ENCODE measurements at regions not wholly inside any gene's neighbourhood (a gene's known extent, or its start where the extent isn't known, plus 50 kb on each side); places are given as distances from the start of the nearest gene placed in this dataset.
"Not testable (repeated sequence)": the region's sequence is repeated elsewhere in the genome, so short reads cannot be mapped to it uniquely, and the experiment has no call there.

DNA sequence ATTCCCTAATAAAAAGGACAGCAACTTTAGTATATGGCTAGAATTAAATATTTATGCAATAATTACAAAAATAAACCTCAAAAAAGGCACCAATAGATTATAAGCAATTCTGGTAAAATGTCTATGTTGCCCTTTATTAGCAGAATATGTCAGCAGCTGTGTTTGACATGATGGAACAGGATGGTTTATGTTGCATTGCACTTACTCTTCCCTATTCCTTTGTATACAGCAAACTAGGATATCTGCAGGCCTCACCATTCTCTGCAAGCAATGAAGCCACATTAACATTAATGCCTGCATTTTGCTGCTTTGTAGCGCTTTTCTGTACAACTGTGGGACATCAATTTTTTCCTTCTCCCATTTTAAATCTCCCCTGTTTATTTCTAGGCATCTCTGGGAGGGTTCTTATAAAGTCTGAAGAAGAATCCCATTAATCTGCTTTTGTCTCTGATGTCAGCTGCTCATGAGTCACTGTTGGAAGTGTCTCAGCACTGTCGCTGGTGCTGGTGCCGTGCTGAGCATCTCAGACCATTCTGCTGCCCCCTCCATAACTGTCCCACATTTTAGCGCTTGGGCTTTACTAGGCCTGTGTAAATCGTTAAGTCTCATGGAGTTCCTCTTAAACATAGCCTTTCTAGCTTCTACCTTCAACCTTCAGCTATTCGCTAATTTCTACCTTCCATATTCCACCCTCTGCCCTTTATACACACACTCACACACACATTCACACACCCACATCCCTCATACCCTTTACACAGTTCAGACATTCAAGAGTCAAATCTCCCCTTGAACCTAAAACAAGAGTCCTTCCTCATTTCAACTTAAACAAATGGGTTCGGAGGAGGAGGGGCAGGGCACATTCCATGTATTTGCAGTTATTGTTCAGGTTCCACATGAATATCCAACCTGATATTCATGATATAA, 64.4 kb upstream of the TRHDE start:
- ATAC-seq: no peak
- TF ChIP-seq BACH2 (CRISPR knock-in tag; IDR thresholded peaks at IDR 0.05; ENCODE audit: borderline replicate concordance): no peak
- TF ChIP-seq ISL1 (CRISPR knock-in tag; IDR thresholded peaks at IDR 0.05): no peak
- TF ChIP-seq ZNF70 (CRISPR knock-in tag; IDR thresholded peaks at IDR 0.05): no peak
- TF ChIP-seq RARB (CRISPR knock-in tag; IDR thresholded peaks at IDR 0.05): no peak
- no peak for TF ChIP-seq ZFP3 (CRISPR knock-in tag; IDR thresholded peaks at IDR 0.05)
- no peak for TF ChIP-seq CSDC2 (CRISPR knock-in tag; IDR thresholded peaks at IDR 0.05)
- no peak for TF ChIP-seq GLIS3 (CRISPR knock-in tag; IDR thresholded peaks at IDR 0.05)
- TF ChIP-seq, protein P1, sequence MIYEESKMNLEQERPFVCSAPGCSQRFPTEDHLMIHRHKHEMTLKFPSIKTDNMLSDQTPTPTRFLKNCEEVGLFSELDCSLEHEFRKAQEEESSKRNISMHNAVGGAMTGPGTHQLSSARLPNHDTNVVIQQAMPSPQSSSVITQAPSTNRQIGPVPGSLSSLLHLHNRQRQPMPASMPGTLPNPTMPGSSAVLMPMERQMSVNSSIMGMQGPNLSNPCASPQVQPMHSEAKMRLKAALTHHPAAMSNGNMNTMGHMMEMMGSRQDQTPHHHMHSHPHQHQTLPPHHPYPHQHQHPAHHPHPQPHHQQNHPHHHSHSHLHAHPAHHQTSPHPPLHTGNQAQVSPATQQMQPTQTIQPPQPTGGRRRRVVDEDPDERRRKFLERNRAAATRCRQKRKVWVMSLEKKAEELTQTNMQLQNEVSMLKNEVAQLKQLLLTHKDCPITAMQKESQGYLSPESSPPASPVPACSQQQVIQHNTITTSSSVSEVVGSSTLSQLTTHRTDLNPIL (CRISPR knock-in tag; IDR thresholded peaks at IDR 0.05; ENCODE audit: low read depth): no peak
- TF ChIP-seq ZC3H10 (CRISPR knock-in tag; IDR thresholded peaks at IDR 0.05): no peak
- no peak for TF ChIP-seq ARNTL (CRISPR knock-in tag; IDR thresholded peaks at IDR 0.05; ENCODE audit: borderline replicate concordance, low read depth)
- no peak for TF ChIP-seq TOX (CRISPR knock-in tag; IDR thresholded peaks at IDR 0.05; ENCODE audit: borderline replicate concordance)
- TF ChIP-seq, protein P2, sequence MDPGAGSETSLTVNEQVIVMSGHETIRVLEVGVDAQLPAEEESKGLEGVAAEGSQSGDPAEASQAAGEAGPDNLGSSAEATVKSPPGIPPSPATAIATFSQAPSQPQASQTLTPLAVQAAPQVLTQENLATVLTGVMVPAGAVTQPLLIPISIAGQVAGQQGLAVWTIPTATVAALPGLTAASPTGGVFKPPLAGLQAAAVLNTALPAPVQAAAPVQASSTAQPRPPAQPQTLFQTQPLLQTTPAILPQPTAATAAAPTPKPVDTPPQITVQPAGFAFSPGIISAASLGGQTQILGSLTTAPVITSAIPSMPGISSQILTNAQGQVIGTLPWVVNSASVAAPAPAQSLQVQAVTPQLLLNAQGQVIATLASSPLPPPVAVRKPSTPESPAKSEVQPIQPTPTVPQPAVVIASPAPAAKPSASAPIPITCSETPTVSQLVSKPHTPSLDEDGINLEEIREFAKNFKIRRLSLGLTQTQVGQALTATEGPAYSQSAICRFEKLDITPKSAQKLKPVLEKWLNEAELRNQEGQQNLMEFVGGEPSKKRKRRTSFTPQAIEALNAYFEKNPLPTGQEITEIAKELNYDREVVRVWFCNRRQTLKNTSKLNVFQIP (CRISPR knock-in tag; IDR thresholded peaks at IDR 0.05; ENCODE audit: borderline replicate concordance, low read depth): no peak
- TF ChIP-seq OSR1 (CRISPR knock-in tag; IDR thresholded peaks at IDR 0.05): no peak
- TF ChIP-seq TCF4 (CRISPR knock-in tag; IDR thresholded peaks at IDR 0.05; ENCODE audit: borderline replicate concordance): no peak
- no peak for TF ChIP-seq SNAI2 (CRISPR knock-in tag; IDR thresholded peaks at IDR 0.05)

DNA sequence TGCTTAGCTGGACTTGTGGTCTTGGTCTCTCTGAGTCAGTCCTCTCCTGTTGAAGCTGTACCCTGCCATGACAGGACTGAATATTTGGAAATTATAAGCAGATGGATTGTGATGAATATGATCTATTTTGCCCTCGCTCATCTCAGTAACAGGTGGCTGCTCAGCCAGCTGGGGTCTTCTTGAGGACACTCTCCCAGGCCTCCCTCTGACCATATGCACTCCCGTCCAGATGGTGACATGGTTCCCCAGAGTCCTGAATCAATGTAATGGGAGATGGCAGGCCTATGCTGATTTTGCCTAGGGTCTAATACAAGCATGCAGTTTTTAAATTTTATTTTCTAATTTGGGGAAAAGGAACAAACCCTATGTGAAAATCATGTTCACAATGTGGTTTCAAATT, 63.1 kb upstream of the TRHDE start:
- no peak for TF ChIP-seq ZFP3 (CRISPR knock-in tag; IDR thresholded peaks at IDR 0.05)
- TF ChIP-seq TOX (CRISPR knock-in tag; IDR thresholded peaks at IDR 0.05; ENCODE audit: borderline replicate concordance): no peak
- TF ChIP-seq ARNTL (CRISPR knock-in tag; IDR thresholded peaks at IDR 0.05; ENCODE audit: borderline replicate concordance, low read depth): no peak
- TF ChIP-seq RARB (CRISPR knock-in tag; IDR thresholded peaks at IDR 0.05): no peak
- TF ChIP-seq GLIS3 (CRISPR knock-in tag; IDR thresholded peaks at IDR 0.05): no peak
- no peak for ATAC-seq

DNA sequence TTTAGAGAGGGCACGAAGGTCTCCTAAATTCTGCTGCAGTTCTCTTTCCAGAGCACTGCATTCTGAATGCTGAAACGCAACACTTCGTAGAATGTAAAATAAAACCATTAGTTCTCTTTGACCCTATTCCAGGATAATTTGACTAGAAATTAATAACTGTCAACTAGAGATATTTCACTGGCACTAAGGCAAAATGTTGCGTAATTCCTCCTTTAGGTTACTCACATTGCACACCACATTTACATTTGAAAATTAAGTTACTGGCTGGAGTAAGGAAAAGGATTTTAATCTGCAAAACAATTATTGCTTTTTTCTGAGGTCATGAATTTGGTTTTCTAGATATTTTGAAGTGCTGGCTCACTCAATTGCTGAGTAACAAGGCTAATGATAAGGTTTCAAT, 58.0 kb upstream of the TRHDE start:
- no peak for ATAC-seq
- no peak for TF ChIP-seq ZNF8 (CRISPR knock-in tag; IDR thresholded peaks at IDR 0.05)
- TF ChIP-seq ESRRG (CRISPR knock-in tag; IDR thresholded peaks at IDR 0.05): no peak
- no peak for TF ChIP-seq ZC3H10 (CRISPR knock-in tag; IDR thresholded peaks at IDR 0.05)
- TF ChIP-seq SNAI2 (CRISPR knock-in tag; IDR thresholded peaks at IDR 0.05): no peak
- TF ChIP-seq ZNF70 (CRISPR knock-in tag; IDR thresholded peaks at IDR 0.05): no peak

DNA sequence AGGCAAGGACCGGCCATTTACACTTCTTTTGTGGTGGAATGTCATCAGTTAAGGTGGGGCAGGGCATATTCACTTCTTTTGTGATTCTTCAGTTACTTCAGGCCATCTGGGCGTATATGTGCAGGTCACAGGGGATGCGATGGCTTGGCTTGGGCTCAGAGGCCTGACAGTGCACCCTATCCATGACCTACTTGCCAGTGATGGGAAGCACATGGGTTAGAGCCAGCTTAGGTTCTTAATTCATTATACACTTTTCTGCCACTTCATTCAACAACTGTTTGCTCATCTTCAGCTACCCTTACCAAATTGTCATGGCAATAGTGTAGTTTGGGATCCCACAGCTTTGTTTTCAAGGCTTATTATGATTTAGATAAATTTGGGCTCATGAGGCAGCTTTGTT, 56.9 kb upstream of the TRHDE start:
- ATAC-seq: not testable (repeated sequence)

DNA sequence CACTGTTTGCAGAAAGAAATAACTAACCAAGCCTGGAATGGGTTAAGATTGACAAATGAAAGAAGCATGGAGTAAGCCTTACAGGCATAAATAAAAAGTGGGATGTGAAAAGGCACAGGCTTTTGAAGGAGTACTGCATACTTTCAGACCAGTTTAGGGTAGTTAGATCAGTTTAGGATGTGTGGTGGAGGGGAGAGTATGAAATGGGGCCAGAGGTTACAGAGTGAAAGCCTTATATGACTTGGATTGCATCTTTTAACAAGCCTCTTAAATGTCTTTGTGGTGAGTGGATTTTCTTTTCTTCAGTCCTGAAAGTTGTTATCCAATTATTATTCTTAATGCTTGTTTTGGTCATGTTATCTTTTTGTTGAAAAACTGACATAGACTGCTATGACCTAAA, 52.2 kb upstream of the TRHDE start:
- no peak for ATAC-seq
- TF ChIP-seq, protein P3, sequence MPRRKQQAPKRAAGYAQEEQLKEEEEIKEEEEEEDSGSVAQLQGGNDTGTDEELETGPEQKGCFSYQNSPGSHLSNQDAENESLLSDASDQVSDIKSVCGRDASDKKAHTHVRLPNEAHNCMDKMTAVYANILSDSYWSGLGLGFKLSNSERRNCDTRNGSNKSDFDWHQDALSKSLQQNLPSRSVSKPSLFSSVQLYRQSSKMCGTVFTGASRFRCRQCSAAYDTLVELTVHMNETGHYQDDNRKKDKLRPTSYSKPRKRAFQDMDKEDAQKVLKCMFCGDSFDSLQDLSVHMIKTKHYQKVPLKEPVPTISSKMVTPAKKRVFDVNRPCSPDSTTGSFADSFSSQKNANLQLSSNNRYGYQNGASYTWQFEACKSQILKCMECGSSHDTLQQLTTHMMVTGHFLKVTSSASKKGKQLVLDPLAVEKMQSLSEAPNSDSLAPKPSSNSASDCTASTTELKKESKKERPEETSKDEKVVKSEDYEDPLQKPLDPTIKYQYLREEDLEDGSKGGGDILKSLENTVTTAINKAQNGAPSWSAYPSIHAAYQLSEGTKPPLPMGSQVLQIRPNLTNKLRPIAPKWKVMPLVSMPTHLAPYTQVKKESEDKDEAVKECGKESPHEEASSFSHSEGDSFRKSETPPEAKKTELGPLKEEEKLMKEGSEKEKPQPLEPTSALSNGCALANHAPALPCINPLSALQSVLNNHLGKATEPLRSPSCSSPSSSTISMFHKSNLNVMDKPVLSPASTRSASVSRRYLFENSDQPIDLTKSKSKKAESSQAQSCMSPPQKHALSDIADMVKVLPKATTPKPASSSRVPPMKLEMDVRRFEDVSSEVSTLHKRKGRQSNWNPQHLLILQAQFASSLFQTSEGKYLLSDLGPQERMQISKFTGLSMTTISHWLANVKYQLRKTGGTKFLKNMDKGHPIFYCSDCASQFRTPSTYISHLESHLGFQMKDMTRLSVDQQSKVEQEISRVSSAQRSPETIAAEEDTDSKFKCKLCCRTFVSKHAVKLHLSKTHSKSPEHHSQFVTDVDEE (CRISPR knock-in tag; IDR thresholded peaks at IDR 0.05): no peak
- TF ChIP-seq ZNF70 (CRISPR knock-in tag; IDR thresholded peaks at IDR 0.05) (no peak), SNAI2 (CRISPR knock-in tag; IDR thresholded peaks at IDR 0.05) (no peak), ISL1 (CRISPR knock-in tag; IDR thresholded peaks at IDR 0.05) (no peak), CSDC2 (CRISPR knock-in tag; IDR thresholded peaks at IDR 0.05) (no peak), ZC3H10 (CRISPR knock-in tag; IDR thresholded peaks at IDR 0.05) (no peak), ARNTL (CRISPR knock-in tag; IDR thresholded peaks at IDR 0.05; ENCODE audit: borderline replicate concordance, low read depth) (no peak)
- TF ChIP-seq, protein P4, sequence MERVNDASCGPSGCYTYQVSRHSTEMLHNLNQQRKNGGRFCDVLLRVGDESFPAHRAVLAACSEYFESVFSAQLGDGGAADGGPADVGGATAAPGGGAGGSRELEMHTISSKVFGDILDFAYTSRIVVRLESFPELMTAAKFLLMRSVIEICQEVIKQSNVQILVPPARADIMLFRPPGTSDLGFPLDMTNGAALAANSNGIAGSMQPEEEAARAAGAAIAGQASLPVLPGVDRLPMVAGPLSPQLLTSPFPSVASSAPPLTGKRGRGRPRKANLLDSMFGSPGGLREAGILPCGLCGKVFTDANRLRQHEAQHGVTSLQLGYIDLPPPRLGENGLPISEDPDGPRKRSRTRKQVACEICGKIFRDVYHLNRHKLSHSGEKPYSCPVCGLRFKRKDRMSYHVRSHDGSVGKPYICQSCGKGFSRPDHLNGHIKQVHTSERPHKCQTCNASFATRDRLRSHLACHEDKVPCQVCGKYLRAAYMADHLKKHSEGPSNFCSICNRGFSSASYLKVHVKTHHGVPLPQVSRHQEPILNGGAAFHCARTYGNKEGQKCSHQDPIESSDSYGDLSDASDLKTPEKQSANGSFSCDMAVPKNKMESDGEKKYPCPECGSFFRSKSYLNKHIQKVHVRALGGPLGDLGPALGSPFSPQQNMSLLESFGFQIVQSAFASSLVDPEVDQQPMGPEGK (CRISPR knock-in tag; IDR thresholded peaks at IDR 0.05; ENCODE audit: borderline replicate concordance): no peak
